Trophoblast cell (in vitro differentiated cells and primary cell): ENCODE measurements at regions not wholly inside any gene's neighbourhood (a gene's known extent, or its start where the extent isn't known, plus 50 kb on each side); places are given as distances from the start of the nearest gene placed in this dataset.

Experiments used
- DNase-seq, 2 donors: peaks; one replicate each; pipeline ENCODE4 v3.0.0-alpha.2; 2016
- H2AFZ ChIP-seq: 2 replicates; pipeline ENCODE4 v1.6.1; 2013; ENCODE audit warnings: low read length, moderate library complexity, mild to moderate bottlenecking; ENCODE audit not compliant: insufficient read depth, poor library complexity
- H2AK5ac ChIP-seq: 2 replicates; pipeline ENCODE4 v1.6.1; 2013; ENCODE audit warnings: mild to moderate bottlenecking, low read length
- H2BK120ac ChIP-seq: 2 replicates; pipeline ENCODE4 v1.6.1; 2013; ENCODE audit warnings: low read length, mild to moderate bottlenecking, moderate library complexity; ENCODE audit not compliant: insufficient read depth, poor library complexity
- H2BK12ac ChIP-seq: 2 replicates; pipeline ENCODE4 v1.6.1; 2013; ENCODE audit warnings: mild to moderate bottlenecking, low read length, moderate library complexity
- H2BK5ac ChIP-seq: 2 replicates; pipeline ENCODE4 v1.6.1; 2013; ENCODE audit warnings: low read length, low read depth, moderate library complexity, mild to moderate bottlenecking; ENCODE audit not compliant: poor library complexity
- H3K14ac ChIP-seq: 2 replicates; pipeline ENCODE4 v1.6.1; 2013; ENCODE audit warnings: mild to moderate bottlenecking, low read length
- H3K18ac ChIP-seq: 2 replicates; pipeline ENCODE4 v1.6.1; 2013; ENCODE audit warnings: mild to moderate bottlenecking, low read length
- H3K23ac ChIP-seq: 2 replicates; pipeline ENCODE4 v1.6.1; 2013; ENCODE audit warnings: low read length
- H3K27ac ChIP-seq: 2 replicates; pipeline ENCODE4 v1.5.1; 2013; ENCODE audit warnings: low read depth, mild to moderate bottlenecking, inconsistent platforms, low read length, moderate library complexity
- H3K27me3 ChIP-seq: 2 replicates; pipeline ENCODE4 v1.6.1; 2013; ENCODE audit warnings: inconsistent platforms, mild to moderate bottlenecking, low read length, moderate library complexity; ENCODE audit not compliant: insufficient read depth
- H3K36me3 ChIP-seq, 2 experiments: 1 replicate in 1 of 2; 2 replicates in 1 of 2; pipeline ENCODE4 v1.6.1; 2013; ENCODE audit warnings: low read length in 2 of 2, mild to moderate bottlenecking in 2 of 2, moderate library complexity in 1 of 2; ENCODE audit not compliant: insufficient read depth in 2 of 2, control insufficient read depth in 1 of 2
- H3K4ac ChIP-seq: 2 replicates; pipeline ENCODE4 v1.6.1; 2013; ENCODE audit warnings: low read depth, mild to moderate bottlenecking, low read length, moderate library complexity
- H3K4me1 ChIP-seq, 2 experiments: 1 replicate in 1 of 2; 2 replicates in 1 of 2; pipeline ENCODE4 v1.6.1; 2013; ENCODE audit warnings: low read length in 2 of 2, mild to moderate bottlenecking in 2 of 2, moderate library complexity in 1 of 2; ENCODE audit not compliant: insufficient read depth in 2 of 2, control insufficient read depth in 1 of 2
- H3K4me2 ChIP-seq: 2 replicates; pipeline ENCODE4 v1.6.1; 2013; ENCODE audit warnings: inconsistent platforms, mild to moderate bottlenecking, low read length, moderate library complexity
- H3K4me3 ChIP-seq: 2 replicates; pipeline ENCODE4 v1.5.1; 2013; ENCODE audit warnings: mild to moderate bottlenecking, low read depth, low read length, inconsistent platforms
- H3K79me1 ChIP-seq: one replicate; pipeline ENCODE4 v1.6.1; 2013; ENCODE audit warnings: low read length
- H3K79me2 ChIP-seq: 2 replicates; pipeline ENCODE4 v1.6.1; 2013; ENCODE audit warnings: low read length, mild to moderate bottlenecking; ENCODE audit not compliant: control insufficient read depth, insufficient read depth, poor library complexity
- H3K9ac ChIP-seq: 2 replicates; pipeline ENCODE4 v1.6.1; 2013; ENCODE audit warnings: mild to moderate bottlenecking, low read length
- H3K9me3 ChIP-seq: 2 replicates; pipeline ENCODE4 v1.6.1; 2013; ENCODE audit warnings: low read depth, mild to moderate bottlenecking, control low read depth, inconsistent platforms, low read length; ENCODE audit not compliant: insufficient read depth
- H4K12ac ChIP-seq: 2 replicates; pipeline ENCODE4 v1.6.1; 2013; ENCODE audit warnings: low read depth, mild to moderate bottlenecking, low read length, moderate library complexity
- H4K8ac ChIP-seq: 2 replicates; pipeline ENCODE4 v1.6.1; 2013; ENCODE audit warnings: low read depth, mild to moderate bottlenecking, low read length, moderate library complexity
- H4K91ac ChIP-seq: one replicate; pipeline ENCODE4 v1.6.1; 2013; ENCODE audit warnings: low read depth, mild to moderate bottlenecking, low read length, moderate library complexity
- WGBS: extraction: QIAGEN DNeasy Blood & Tissue Kit; methylation state at CpG from one replicate; pipeline ENCODE4 v1.1.7; 2013; ENCODE audit warnings: missing lambda C conversion rate; ENCODE audit not compliant: insufficient read length, insufficient coverage; ENCODE audit errors: extremely low coverage; 5-methylcytosine and 5-hydroxymethylcytosine counted together

DNA sequence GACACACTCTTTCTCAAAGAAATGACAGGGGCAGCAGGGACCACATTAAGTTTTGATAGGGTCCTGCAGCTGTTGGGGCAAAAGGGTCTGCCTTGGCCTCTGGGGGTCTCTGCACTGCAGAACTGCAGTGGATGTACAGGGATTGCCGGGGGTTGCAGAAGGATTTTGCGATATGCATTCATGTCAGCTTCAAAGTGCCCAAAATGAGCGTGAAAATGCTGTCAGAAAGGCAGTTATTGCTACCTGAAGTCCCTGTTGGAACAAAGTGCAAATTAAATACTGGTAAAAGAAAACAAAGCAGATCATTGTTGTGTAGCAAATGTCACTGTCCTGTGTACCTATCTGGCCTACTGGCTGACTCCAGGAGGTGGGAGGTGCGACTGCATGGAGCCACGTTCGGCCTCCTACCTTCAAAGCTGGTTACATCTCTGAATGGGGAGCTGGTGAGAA is 78.8 kb upstream of the MAP4K3 start:
- H2AFZ ChIP-seq: no peak overlapping the region
- H3K79me1 ChIP-seq: peaks cover 6% of the 10 kb centered on the region
- no peaks in the 10 kb centered on the region for H3K36me3 ChIP-seq
- H3K4me1 ChIP-seq: peaks cover 20 to 25% of the 10 kb centered on the region in 2 experiments
- no peak overlapping the region for H4K91ac ChIP-seq
- no peak for DNase-seq
- H2BK5ac ChIP-seq: no peak overlapping the region
- H3K27ac ChIP-seq: no peak overlapping the region
- H3K14ac ChIP-seq: no peak overlapping the region
- no peak overlapping the region for H3K4ac ChIP-seq
- H2AK5ac ChIP-seq: no peak overlapping the region
- H2BK120ac ChIP-seq: no peak overlapping the region
- no peak overlapping the region for H3K9ac ChIP-seq
- peak overlapping the region; percentile 3 for H2BK12ac ChIP-seq
- no peak overlapping the region for H3K4me2 ChIP-seq
- no peak overlapping the region for H4K12ac ChIP-seq
- no peak overlapping the region for H3K18ac ChIP-seq
- H3K27me3 ChIP-seq: no peaks in the 10 kb centered on the region
- H3K23ac ChIP-seq: no peak overlapping the region
- no peak overlapping the region for H3K4me3 ChIP-seq
- no peaks in the 10 kb centered on the region for H3K79me2 ChIP-seq
- no peaks in the 10 kb centered on the region for H3K9me3 ChIP-seq
- no peak overlapping the region for H4K8ac ChIP-seq
- WGBS: no CpG with 5 or more reads among the region's 6 CpGs

DNA sequence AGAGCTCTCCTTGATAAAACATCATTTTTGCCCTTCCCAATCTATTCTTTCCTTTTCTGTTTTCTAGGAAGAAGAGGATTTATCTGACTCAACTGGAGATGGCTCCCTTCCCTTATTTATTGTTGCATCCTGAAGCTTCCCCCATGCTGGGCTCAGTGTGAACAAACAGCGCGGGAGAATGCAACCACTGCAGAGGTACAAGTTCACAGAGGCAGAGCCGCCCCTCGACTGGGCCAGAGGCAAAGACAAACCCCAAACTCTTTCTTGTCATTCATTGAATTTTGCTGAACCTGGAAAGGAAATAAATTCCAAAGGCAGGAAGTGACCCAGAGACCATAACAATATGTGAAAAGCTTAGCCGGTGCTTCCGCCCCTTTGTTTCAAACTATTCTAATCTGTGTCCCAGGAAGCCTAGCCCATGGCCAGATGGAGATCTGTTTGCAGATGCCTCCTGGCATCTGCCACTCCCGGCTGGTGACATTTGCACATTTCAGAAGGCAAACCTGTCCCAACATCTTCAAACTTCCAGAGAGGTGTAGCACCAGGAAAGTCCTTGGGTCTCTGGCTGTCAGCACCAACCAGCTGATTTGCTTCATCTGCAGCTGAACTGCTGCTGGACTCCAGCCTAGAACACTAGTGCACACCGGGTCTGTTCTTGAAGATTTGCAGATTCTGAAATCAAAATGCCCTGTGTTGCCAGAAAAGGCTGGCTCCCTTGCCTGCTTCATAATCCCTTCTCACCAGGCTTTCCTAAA is 79.4 kb upstream of the MAP4K3 start:
- Histone ChIP-seq H3K27ac (no peak overlapping the region), H2AK5ac (no peak overlapping the region), H3K79me2 (no peaks in the 10 kb centered on the region), H2BK12ac (no peak overlapping the region), H3K14ac (no peak overlapping the region), H3K79me1 (peaks cover 6% of the 10 kb centered on the region), H4K91ac (no peak overlapping the region), H3K4me2 (no peak overlapping the region), H3K4me3 (no peak overlapping the region), H3K23ac (no peak overlapping the region), H2BK120ac (no peak overlapping the region), H3K36me3 (no peaks in the 10 kb centered on the region), H3K18ac (no peak overlapping the region), H3K4me1 (peaks cover 18 to 23% of the 10 kb centered on the region in 2 experiments), H4K12ac (no peak overlapping the region), H3K9me3 (peaks cover 3% of the 10 kb centered on the region), H2AFZ (no peak overlapping the region), H3K4ac (no peak overlapping the region), H3K27me3 (no peaks in the 10 kb centered on the region), H4K8ac (no peak overlapping the region), H2BK5ac (no peak overlapping the region), H3K9ac (no peak overlapping the region)
- no CpG with 5 or more reads among the region's 8 CpGs for WGBS
- DNase-seq: no peak

DNA sequence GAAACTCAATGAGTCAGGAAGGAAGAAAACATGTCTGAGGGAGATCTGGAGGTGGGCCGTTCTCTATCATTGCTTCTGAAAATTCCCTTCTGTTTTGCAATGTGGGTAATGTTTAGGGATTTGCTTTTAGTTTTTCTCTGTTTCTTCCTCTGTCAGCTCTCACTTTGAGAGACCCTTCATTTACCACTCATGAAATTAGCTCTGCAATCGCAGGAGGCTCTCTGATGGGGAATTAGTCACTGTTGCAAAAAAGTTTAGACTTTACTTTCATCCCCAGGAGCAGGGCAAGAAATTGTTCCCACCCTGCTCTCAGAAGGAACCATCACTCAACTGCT is 80.0 kb upstream of the MAP4K3 start:
- Histone ChIP-seq H3K79me2 (no peaks in the 10 kb centered on the region), H2AK5ac (no peak overlapping the region), H2BK5ac (no peak overlapping the region), H3K23ac (no peak overlapping the region), H4K91ac (no peak overlapping the region), H3K9me3 (peaks cover 6% of the 10 kb centered on the region), H3K18ac (no peak overlapping the region), H3K27me3 (no peaks in the 10 kb centered on the region), H3K4me3 (no peak overlapping the region), H3K36me3 (no peaks in the 10 kb centered on the region), H3K4me1 (peaks cover 18 to 21% of the 10 kb centered on the region in 2 experiments), H4K8ac (no peak overlapping the region), H2AFZ (no peak overlapping the region), H3K9ac (no peak overlapping the region), H3K4me2 (no peak overlapping the region), H2BK12ac (no peak overlapping the region), H4K12ac (no peak overlapping the region), H2BK120ac (no peak overlapping the region), H3K79me1 (peaks cover 6% of the 10 kb centered on the region), H3K4ac (no peak overlapping the region), H3K27ac (no peak overlapping the region), H3K14ac (no peak overlapping the region)
- no CpG with 5 or more reads among the region's 2 CpGs for WGBS
- no peak for DNase-seq

DNA sequence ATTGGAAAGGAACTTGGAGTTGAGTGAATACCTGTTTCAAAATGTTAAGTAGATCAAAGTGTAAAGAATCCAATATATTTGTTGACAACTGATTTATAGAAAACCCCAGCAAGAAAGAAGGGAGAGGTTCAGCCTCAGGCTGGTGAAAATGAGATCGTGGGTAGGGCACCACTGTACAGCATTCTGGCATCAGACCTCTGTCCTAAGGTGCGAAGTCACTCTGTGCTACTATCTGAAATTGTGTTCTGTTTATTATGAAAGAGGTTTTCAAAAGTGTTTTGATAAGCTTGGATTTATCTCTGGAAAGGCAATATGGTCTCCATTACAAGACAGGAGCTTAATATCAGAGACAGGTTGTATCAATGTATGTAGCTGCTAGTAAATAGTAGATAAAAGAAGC is 80.5 kb upstream of the MAP4K3 start:
- Histone ChIP-seq H3K79me2 (no peaks in the 10 kb centered on the region), H2AK5ac (no peak overlapping the region), H2BK120ac (no peak overlapping the region), H3K4me2 (no peak overlapping the region), H2BK5ac (no peak overlapping the region), H4K12ac (no peak overlapping the region), H2AFZ (no peak overlapping the region), H4K8ac (no peak overlapping the region), H3K18ac (no peak overlapping the region), H3K9ac (no peak overlapping the region), H3K27me3 (no peaks in the 10 kb centered on the region), H4K91ac (no peak overlapping the region), H3K4me1 (peaks cover 15 to 16% of the 10 kb centered on the region in 2 experiments), H3K23ac (no peak overlapping the region), H3K79me1 (peaks cover 2% of the 10 kb centered on the region), H3K14ac (no peak overlapping the region), H3K36me3 (no peaks in the 10 kb centered on the region), H2BK12ac (no peak overlapping the region), H3K4ac (no peak overlapping the region), H3K9me3 (peaks cover 6% of the 10 kb centered on the region), H3K4me3 (no peak overlapping the region), H3K27ac (no peak overlapping the region)
- DNase-seq: no peak
- no CpG with 5 or more reads among the region's 2 CpGs for WGBS
